PC-3 (cell line): ENCODE measurements at regions not wholly inside any gene's neighbourhood (a gene's known extent, or its start where the extent isn't known, plus 50 kb on each side); places are given as distances from the start of the nearest gene placed in this dataset.

Experiments
- EZH2 ChIP-seq: fragments of 300-600 bp; sonication (generic); IDR thresholded peaks from one replicate; pipeline ENCODE4 v1.6.1; 2017; ENCODE audit warnings: antibody characterized with exemption, mild to moderate bottlenecking, low read length; ENCODE audit not compliant: unreplicated experiment
- EZH2phosphoT487 ChIP-seq: fragments of 300-600 bp; sonication (generic); IDR thresholded peaks from 2 replicates; pipeline ENCODE4 v1.6.1; 2018; ENCODE audit warnings: mild to moderate bottlenecking, antibody characterized with exemption, low read length, borderline replicate concordance

DNA sequence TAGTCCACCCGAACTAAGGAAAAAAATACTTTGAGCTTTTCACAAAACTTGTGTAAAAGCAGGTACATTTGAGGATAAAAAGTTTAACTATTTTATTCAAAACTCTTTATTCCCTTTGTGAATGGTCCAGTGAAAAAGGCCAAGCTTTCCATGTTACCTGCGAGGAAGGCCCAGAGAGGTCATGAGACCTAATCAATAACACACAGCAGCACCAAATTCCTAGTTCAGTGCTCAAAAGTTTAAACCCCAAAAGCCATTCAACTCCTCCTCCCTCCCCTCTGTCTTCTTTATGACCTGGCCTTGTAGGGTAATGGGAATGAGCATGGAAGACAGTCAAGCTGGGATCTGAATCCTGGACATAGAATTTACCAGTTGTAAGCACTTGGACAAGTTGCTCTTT is 151.9 kb upstream of the FGGY start:
- TF ChIP-seq EZH2 (no peak), EZH2phosphoT487 (no peak)
